ENCODE measurements at regions not wholly inside any gene's neighbourhood (a gene's known extent, or its start where the extent isn't known, plus 50 kb on each side); places are given as distances from the start of the nearest gene placed in this dataset.

DNA sequence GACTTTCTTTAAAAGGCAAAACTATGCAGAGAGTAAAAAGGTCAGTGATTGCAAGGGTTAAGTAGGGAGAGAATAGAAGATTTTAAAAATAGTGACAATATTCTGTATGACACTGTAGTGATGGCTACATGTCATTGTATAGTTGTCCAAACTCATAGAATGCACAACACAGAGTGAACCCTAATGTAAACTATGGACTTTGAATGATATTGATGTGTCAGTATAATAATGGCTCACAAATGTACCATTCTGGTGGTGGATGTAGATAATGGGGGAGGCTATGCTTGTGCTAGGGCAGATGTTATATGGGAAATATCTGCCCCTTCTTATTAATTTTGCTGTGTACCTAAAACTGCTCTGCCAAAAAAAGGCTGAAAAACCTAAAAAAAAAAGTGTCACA, 468.9 kb downstream of the KIF4B start:
- TF ChIP-seq POLR2A (IDR thresholded peaks at IDR 0.05) (no peak), POLR2AphosphoS5 (IDR thresholded peaks at IDR 0.05) (no peak)

All from spleen (tissue), 3 donors.